HG03378 (cell line): ENCODE measurements at regions not wholly inside any gene's neighbourhood (a gene's known extent, or its start where the extent isn't known, plus 50 kb on each side); places are given as distances from the start of the nearest gene placed in this dataset.

Experiments
- ATAC-seq: cut with Tn5 transposase; IDR thresholded peaks from one replicate; pipeline ENCODE4 v1.9.1; 2021; ENCODE audit warnings: mild to moderate bottlenecking, moderate library complexity; ENCODE audit not compliant: unreplicated experiment

- no peak for ATAC-seq
Observed at GRCh38 chr18:67300498-67300897, 216.0 kb downstream of the DSEL start.

GRCh38 chr18:67292814-67293213, 223.7 kb downstream of the DSEL start:
- no peak for ATAC-seq

GRCh38 chr18:67290421-67290820, 226.1 kb downstream of the DSEL start:
- no peak for ATAC-seq

- ATAC-seq = no peak
Observed at GRCh38 chr18:67285583-67285982, 230.9 kb downstream of the DSEL start.

GRCh38 chr18:67282796-67283195, 233.7 kb downstream of the DSEL start:
- ATAC-seq = no peak

GRCh38 chr18:67281746-67282145, 234.8 kb downstream of the DSEL start:
- no peak for ATAC-seq

GRCh38 chr18:67280486-67281242, 235.9 kb downstream of the DSEL start:
- no peak for ATAC-seq

- ATAC-seq = no peak
Observed at GRCh38 chr18:67279988-67280387, 236.5 kb downstream of the DSEL start.

GRCh38 chr18:67278984-67279383, 237.5 kb downstream of the DSEL start:
- no peak for ATAC-seq

GRCh38 chr18:67276638-67277037, 239.9 kb downstream of the DSEL start:
- ATAC-seq = no peak

GRCh38 chr18:67273288-67273687, 243.2 kb downstream of the DSEL start:
- ATAC-seq = no peak

GRCh38 chr18:67269206-67269605, 247.3 kb downstream of the DSEL start:
- ATAC-seq = no peak

- ATAC-seq = no peak
Observed at GRCh38 chr18:67268530-67268929, 248.0 kb downstream of the DSEL start.

GRCh38 chr18:67266246-67267237, 250.0 kb downstream of the DSEL start:
- no peak for ATAC-seq

- no peak for ATAC-seq
Observed at GRCh38 chr18:67265464-67266245, 250.9 kb downstream of the DSEL start.

GRCh38 chr18:67261931-67262552, 254.5 kb downstream of the DSEL start:
- ATAC-seq = no peak

GRCh38 chr18:67260841-67261240, 255.7 kb downstream of the DSEL start:
- ATAC-seq = no peak

GRCh38 chr18:67250776-67251424, 265.6 kb downstream of the DSEL start:
- ATAC-seq = no peak

GRCh38 chr18:67243799-67244587, 272.5 kb downstream of the DSEL start:
- peak; percentile 59 for ATAC-seq
